GM18508 (cell line): ENCODE measurements at regions not wholly inside any gene's neighbourhood (a gene's known extent, or its start where the extent isn't known, plus 50 kb on each side); places are given as distances from the start of the nearest gene placed in this dataset.

Experiments used
- ATAC-seq: cut with Tn5 transposase; IDR thresholded peaks from one replicate; pipeline ENCODE4 v1.9.1; 2021; ENCODE audit warnings: moderate number of reproducible peaks; ENCODE audit not compliant: insufficient read depth, unreplicated experiment

GRCh38 chr6:97666889-97667288 lies 383.9 kb upstream of the MMS22L start:
- ATAC-seq, result no peak

- ATAC-seq, result no peak
Measured at GRCh38 chr6:97668716-97669115, 385.7 kb upstream of the MMS22L start.

GRCh38 chr6:97669191-97670031 lies 386.4 kb upstream of the MMS22L start:
- peak; percentile 100 for ATAC-seq

DNA sequence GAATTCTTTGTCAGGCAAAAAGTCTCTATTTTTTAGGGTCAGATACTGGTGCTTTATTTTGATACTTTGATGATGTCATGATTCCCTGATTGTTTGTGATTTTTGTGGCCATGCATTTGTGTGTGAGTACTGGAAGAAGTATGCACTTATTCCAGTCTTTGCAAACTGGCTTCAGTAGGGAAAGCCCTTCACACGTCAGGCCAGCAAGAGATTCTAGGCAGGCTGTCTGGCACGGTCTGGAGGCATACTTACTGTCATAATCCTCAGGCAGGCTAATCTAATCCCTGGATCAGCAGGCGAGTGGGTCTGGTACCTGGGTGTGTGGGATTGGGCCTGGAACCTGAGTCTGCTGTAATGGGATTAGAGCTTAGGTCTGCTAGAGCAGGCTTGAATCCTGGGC lies 391.8 kb upstream of the MMS22L start:
- ATAC-seq, result no peak

DNA sequence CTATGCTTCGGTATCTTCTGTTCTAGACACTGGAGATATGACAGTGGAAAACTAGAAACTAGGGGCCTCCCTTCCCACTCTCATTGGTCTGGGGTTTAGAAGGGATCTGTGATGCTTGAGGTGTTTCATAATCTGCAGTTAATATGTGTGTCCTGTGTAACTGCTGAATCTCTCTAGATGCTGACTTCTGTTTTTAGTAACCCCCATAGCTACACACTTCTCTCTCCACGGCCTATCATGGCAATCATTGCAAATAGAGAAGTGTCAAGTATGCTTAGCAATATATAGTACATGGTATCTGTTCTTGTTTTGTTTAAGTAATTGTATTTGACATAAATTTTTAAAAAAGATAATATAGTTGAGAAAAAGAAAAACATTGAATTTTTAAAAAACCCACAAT lies 394.6 kb upstream of the MMS22L start:
- no peak for ATAC-seq

DNA sequence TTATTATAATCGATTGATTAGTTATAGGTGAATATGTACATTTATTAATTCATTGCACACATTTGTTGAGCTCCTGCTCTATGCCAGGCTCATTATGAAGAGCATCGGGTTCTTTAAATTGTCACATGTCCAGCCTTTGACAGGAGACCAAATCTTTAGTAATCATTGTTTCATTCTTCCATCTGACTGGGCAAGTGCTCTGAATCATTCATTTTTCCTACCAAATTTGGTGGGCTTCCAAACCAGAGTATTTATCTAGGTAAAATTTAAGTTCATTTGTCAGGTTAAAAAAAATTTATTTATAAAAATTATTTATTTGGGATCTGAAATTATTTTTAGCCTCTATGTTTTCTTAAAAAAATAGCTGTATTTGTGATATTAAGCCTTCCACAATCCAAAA lies 404.9 kb upstream of the MMS22L start:
- ATAC-seq, result no peak

GRCh38 chr6:97689078-97689754 lies 406.2 kb upstream of the MMS22L start:
- no peak for ATAC-seq

GRCh38 chr6:97697456-97697855 lies 414.4 kb upstream of the MMS22L start:
- no peak for ATAC-seq

DNA sequence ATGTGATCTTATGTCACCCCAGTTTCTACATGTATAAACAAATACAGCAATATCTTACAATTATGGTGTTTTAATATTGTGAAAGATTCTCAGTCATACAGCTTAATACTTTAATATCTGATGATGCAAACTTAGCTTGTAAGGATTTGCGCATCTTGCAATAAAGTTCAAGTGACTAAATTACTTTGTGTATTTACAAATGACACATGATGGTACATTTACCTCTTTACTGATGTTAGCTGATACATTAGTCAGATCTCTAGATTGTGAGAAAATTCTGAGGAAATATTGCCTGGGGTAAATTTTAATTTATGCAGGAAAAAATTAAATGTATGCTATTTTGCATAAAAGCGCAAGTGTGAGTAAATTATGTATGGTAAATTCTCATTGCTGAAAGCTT lies 418.8 kb upstream of the MMS22L start:
- ATAC-seq, result no peak

GRCh38 chr6:97702248-97702647 lies 419.2 kb upstream of the MMS22L start:
- ATAC-seq, result no peak

DNA sequence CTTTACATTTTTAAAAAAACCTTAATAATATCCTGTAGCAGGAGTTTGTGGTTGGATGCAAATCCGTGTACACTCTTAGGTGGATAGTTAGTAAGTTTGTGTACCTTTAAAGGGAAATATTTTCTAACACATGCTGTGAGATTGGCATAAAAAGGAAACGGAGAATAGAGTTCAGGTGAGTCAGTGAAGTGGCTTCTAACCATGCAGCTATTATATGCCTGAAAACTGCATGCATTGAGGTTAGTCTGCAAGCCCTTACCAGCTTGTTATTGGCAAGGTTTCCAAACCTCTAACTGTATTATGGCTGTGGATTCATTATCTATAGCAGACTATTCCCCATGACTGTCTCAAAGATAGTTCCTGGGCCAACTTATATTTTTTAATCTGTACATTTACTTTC lies 420.6 kb upstream of the MMS22L start:
- ATAC-seq, result no peak

GRCh38 chr6:97705568-97705967 lies 422.6 kb upstream of the MMS22L start:
- ATAC-seq, result no peak

- ATAC-seq, result no peak
Measured at GRCh38 chr6:97712751-97713150, 429.7 kb upstream of the MMS22L start.

GRCh38 chr6:97714772-97715171 lies 431.8 kb upstream of the MMS22L start:
- no peak for ATAC-seq

GRCh38 chr6:97717086-97717485 lies 434.1 kb upstream of the MMS22L start:
- ATAC-seq, result no peak

DNA sequence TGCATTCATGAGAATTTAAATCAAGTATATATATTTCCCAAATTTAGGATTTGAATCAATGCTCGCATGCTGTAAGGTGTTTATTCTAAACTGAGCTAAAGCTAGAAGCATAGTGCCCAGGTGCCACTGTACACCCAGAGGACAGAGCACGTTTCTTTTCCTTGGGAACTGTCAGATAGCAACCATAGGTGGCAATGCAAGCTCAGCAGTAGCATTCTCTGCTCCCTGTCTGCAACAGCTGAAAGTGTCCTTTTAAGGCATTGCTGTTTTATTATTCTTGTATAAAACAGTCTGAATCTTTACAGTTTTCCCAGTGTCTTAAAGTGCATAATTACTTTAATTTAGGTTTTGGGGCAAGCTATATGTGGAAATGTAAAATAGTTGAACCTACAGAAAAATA lies 443.4 kb upstream of the MMS22L start:
- no peak for ATAC-seq

- ATAC-seq, result no peak
Measured at GRCh38 chr6:97732045-97732444, 449.0 kb upstream of the MMS22L start.

GRCh38 chr6:97757575-97757974 lies 474.6 kb upstream of the MMS22L start:
- ATAC-seq, result no peak

DNA sequence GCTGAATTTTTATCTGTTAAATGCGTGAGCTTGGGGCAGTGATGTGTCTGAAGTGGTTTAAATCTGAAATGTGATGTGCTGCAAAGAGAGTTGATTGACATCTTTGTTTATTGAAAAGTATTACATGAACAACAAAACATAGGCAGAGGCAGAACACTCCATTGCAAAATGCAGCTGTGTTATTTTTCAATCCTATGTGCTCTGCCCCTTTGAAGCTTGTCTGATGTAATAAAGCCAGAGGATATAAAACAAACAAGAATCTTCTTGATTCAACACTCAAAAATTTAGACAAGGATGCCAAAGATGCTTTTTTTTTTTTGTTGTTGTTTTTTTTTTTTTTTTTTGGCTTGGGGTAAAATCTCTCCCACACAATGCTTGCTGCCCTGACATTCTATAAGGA lies 482.4 kb upstream of the MMS22L start:
- no peak for ATAC-seq

DNA sequence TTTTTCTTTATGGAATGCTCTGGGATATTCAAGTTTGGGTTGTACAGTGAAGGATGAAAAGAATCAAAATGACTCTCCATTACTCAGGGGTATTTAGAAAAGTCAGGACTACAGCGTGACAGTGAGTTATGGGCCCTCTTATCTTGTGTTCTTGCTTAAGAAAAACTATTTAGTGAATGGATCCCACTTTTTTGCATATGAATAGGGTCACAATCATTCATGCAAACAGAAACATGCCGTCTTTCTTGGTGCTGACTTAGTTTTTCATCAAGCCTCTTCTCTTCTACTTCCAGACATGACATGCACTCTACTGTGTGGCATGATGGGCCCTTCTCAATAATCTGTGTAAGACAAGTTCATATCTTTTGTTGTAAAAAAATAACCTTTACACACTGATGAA lies 488.4 kb upstream of the MMS22L start:
- ATAC-seq, result no peak

DNA sequence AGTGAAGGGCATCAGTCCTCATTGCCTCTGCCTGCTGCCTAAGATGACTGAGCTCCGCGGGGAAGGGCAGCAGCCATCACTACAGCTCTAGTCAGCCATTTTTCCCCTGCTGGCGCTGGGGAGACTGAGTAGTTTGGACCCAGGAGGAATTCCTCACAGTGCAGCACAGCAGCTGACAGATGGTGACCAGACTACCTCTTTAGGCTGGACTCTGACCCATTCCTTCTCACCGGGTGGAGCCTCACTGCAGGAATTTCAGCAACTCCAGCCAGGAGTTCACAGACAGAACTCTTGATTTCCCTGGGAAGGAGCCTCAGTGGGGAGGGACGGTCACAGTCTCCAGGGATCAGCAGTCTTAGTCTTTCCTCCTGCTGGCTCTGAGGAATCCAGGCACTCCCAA lies 492.0 kb upstream of the MMS22L start:
- ATAC-seq, result no peak
